Stimulated activated CD8-positive, alpha-beta memory T cell treated with anti-CD3 and anti-CD28 coated beads, Interleukin-4, amount 100 ng/mL, for 24 hours (primary cell): ENCODE measurements at regions not wholly inside any gene's neighbourhood (a gene's known extent, or its start where the extent isn't known, plus 50 kb on each side); places are given as distances from the start of the nearest gene placed in this dataset.
"Not testable (repeated sequence)": the region's sequence is repeated elsewhere in the genome, so short reads cannot be mapped to it uniquely, and the experiment has no call there.

Experiments used
- DNase-seq: peaks from one replicate; pipeline ENCODE4 v3.0.0-alpha.2; 2020; ENCODE audit warnings: low read depth

DNA sequence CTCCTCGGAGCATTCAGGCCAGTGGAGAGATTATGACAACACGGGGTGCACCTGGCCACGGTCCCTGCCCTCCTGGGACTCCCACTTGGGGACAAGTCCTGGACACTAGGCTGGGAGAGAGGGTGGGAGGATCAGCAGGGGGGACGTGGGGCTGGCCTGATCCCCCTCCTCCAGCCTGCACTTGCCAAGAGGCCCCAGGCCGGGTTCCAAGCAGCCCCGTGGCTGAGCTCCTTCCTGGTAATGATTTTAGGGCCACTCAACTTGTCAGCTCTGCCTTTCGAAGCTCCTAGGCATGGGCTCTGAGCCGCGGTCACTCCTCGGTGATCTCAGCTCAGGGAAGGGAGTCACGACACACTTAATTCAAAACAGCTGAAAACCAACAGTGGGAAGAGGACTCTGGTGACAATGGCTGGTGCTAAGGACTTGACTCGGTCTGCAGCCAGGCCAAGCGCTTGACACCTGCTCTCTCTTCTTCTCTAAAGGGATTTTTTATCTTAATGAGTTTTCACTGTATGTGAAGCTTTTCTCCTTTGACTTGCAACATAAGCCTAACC is 161.7 kb downstream of the BMP7 start:
- no peak for DNase-seq

DNA sequence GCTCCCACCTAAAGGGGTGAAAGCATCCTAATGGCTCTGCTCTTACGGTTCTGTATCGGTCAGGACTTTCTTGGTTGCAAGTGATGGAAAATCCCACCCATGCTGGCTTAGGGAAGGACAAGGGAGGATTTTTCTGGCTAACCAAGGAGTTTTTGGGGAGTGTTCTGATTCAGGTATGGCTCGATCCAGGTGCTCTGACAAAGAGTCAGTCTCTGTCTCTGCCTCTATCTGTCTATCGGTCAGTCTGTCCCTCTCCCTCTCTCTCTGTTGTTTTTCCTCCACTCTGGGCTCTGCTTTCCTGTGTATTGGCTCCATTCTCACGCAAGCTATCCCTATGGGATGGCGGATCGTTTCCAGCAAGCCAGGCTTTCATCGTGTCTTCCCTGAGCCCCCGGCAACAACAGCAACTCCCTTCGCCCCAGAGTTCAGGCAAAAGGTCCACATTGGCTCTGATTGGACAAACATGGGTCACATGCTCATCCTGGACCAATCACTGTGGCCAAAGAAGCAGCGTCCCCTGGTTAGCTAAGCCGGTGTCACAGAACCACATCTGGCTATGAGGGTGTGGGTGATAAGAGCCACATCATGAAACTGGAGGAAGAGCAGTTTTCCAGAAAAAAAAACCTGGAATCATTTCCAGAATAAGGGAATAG is 160.3 kb downstream of the BMP7 start:
- no peak for DNase-seq

DNA sequence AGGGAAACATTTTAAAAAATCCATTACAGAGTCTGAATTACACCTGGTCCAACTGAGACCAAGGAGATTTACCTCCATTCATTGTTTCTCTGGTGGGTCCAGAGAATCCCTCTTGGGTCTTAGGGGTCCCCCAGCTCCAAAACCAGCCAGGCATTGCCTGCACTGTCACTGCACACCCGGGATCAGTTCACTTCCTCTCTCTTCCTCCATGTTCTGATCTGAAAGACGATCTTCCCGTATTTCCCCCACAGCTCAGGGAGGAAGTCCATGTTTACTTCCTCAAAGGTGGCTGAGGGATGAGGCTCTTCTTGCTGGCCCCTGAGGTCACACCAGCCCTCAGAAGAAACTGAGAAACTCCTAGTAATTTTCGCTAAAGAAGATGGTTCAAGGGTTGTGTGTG is 159.7 kb downstream of the BMP7 start:
- no peak for DNase-seq

DNA sequence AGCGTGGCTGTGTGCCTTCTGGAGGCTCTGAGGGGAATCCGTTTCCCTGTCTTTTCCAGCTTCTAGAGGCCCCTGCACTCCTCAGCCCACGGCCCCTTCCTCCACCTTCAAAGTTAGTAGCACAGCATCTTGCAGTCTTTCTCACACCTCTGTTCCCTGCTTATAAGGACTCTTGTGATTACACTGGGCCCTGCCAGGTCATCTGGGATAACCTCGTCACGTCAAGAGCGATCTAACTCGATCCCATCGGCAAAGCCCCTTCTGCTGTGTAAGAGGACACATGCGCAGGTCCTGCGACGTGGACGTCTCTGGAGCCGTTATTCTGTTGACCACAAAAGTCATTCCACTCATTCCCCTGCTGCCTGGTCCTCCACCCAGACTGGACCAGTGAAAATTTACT is 159.2 kb downstream of the BMP7 start:
- no peak for DNase-seq

DNA sequence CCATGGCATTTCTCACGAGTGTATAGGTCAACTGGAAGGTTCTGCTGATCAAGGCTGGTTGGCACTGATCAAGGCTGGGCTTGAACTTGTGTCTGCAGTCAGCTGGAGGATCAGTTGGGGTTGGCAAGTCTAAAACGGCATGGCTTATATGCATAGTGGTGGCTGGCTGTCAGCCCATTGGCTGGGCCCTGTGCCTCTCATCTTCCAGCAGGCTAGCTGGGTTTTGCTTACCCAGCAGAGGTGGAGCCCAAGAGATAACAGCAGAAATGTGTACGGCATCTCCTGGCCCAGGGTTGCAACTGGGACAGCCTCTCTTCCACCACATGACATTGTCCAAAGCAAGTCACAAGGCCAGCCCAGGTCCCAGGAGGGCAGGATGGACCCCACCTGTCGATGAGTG is 158.2 kb downstream of the BMP7 start:
- no peak for DNase-seq

DNA sequence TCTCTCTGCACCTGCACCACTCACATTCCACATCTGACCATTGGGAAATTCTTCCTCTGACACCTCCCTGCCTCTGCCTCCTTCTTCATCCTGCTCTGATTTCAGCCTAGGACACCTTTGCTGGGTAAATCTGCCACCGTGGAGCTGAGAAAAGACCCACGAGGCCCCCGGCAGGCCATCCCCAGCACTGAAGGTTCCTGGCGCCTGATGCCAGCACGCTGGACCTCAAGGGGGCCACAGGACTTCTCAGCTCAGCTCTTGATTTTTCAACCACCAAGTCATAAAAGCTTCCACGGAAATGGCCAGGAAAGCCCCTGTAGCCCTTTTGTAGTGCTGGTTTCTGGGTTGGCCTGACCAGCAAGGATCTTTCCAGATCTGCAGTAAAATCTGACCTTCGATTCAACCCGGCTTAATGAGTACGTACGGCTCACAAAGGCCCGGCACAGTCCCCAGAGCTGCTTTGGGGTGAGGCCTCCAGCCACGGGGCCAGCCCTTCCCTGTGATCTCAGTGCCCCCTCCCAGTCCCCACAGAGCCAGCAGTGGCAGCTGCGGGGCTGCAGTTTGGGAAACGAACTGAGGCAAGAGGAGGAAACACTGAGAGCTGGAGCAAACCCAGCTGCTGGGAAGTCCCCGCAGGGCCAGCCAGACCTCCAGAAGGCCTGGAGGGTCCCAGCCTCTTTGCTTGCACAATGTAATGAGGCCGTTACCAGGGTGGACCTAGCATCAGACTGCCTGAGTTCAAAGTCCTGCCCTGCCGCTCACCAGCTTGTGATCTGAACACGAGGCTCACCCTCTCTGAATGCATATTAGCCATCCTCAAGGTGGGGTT is 157.5 kb downstream of the BMP7 start:
- no peak for DNase-seq

DNA sequence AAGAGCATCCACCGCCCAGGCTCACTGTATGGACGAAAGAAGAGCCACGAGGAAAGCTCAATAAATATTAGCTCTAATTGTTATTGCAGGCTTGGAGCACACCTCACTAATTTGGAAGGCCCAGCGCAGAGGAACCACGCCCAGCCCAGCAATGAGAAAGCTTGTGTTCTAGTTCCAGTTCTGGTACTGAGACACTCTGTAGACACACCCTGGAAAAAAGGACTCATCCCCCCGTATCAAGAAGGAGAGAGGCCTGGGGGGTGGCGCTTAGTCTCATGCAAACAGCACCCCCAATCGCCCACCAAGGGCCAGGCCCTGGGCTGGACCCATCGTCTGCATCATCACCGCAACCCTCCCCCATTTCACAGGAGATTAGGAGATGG is 156.9 kb downstream of the BMP7 start:
- DNase-seq, result no peak

DNA sequence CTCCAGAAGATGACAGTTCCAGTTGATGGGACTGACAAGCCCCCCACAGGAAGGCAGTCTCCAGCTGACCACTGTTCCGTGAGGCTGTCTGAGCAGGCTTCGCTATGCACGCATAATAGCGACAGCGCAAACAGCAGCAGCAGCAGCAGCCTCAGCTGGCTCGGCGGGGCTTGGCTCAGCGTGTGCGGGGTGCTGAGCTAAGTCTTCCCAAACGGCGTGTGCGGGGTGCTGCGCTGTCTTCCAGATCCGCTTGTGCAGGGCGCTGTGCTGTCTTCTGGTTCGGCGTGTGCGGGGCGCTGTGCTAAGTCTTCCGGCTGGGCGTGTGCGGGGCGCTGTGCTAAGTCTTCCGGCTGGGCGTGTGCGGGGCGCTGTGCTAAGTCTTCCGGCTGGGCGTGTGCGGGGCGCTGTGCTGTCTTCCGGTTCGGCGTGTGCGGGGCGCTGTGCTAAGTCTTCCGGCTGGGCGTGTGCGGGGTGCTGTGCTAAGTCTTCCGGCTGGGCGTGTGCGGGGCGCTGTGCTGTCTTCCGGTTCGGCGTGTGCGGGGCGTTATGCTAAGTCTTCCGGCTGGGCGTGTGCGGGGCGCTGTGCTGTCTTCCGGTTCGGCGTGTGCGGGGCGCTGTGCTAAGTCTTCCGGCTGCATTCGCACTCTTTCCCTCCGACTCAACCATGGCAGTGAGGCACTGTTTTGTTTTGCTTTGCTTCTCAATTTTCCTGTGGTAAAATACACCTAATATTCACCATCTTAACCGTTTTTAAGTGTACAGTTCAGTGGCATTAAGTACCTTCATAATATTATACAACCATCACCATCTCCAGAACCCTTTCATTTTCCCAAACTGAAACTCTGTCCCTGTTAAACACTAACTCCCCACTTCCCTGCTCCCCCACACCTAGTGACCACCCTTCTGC is 156.1 kb downstream of the BMP7 start:
- not testable (repeated sequence) for DNase-seq

DNA sequence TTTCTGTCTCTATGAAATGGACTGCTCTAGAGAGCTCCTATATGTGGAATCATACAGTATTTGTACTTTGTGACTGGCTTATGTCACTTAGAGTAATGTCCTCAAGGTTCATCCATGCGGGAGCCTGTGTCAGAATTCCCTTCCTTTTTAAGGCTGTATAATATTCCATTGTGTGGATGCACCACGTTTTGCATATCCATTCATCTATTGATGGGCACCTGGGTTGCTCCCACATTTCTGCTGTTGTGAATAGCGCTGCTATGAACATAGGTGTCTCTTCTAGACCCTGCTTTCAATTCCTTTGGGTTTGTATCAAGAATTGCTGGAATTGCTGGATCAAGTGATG is 155.4 kb downstream of the BMP7 start:
- DNase-seq, result no peak

DNA sequence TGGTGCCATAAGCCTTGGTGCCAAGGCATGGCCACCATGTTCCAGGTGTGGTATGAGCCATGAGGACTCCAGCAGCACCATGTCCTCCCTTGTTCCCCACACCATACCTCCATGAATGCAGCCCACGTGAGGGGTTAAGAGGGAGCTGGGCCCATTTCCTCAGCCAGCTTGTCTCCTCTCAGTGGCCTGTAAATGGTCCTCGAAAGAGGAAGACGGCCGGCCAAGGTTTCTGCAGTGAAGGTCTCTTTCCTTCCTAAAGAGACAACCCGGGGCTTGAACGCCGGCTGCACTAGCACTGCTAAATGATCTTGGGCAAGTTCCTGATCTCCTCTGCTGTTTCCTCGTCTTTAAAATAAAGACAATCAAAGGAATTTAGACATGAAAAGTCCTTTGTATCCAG is 154.0 kb downstream of the BMP7 start:
- no peak for DNase-seq

DNA sequence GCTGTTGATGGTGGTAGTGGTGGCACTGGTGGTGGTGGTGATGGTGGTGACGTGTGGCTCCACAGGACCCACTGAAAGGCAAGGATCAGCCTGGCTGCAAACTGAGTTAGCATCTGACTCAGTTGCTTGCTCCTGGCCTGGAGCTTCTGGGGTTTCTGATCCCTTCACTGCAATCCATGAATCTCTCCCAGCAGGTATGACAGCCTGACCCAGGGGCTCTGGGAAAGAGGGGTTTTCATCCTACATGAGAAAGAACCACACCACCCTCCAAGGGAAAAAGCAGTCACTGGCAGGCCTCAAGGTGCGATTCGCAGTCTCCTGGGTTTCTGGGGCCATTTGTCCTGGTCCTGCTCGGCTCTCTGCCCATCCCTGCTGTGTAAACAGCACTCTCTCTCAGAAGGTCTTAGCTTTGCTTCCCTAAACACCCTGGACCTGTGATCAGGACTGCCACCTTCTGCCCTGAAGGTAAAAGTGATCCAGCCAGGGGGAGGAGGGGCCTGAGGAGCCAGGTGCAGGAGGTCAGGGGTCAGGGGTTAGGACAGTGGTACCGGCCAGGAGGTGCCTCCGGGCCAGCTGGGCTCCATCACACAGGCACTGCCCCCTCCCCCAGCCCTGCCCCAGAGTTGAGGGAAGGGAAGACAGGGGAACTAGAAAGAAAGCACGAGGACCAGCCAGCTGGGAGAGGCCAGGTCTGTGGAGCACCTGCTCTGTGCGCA is 152.0 kb downstream of the BMP7 start:
- DNase-seq, result no peak

DNA sequence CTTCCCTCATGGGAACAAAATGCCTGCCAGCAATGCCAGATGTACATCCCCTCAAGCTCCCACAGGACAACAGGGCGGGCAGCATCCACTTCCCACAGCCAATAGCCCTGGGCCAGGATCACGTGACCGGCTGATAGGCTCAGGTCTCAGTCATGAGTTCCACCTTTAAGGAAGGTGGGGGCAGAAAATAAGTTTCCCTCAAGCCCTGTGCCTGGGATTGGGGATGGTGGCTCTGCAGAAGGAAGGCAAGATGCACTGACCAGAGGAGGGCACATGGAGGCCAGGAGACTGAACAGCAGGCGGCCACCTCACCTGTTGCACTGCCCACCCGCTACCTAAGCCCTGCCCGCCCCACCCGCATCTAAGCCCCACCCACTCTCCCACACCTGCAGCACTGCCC is 149.1 kb downstream of the BMP7 start:
- DNase-seq, result no peak

DNA sequence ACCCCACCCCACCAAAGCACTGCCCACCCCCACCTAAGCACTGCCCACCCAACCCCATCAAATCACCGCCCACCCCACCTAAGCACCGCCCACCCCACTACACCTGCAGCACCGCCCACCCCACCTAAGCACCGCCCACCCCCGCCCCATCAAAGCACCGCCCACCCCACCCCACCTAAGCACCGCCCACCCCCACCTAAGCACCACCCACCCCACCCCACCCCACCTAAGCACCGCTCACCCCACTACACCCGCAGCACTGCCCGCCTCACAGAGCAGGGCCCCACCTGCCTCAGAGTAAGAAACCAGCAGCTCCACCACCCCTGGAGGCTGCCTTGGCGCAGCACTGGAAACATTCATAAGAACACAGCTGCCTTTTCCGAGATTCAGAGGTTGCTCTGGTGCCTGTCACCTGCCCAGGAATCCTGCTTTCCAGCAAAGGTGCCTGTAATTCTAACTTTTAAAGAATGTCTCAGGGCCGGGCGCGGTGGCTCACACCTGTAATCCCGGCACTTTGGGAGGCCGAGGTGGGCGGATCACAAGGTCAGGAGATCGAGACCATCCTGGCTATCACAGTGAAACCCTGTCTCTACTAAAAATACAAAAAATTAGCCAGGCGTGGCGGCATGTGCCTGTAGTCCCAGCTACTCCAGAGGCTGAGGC is 148.2 kb downstream of the BMP7 start:
- no peak for DNase-seq
